ELR (cell line): ENCODE measurements at regions not wholly inside any gene's neighbourhood (a gene's known extent, or its start where the extent isn't known, plus 50 kb on each side); places are given as distances from the start of the nearest gene placed in this dataset.
"Not testable (repeated sequence)": the region's sequence is repeated elsewhere in the genome, so short reads cannot be mapped to it uniquely, and the experiment has no call there.

ENCODE experiments used
- DNase-seq: peaks from one replicate; pipeline ENCODE4 v3.0.0-alpha.2; 2015; ENCODE audit warnings: low read depth

DNA sequence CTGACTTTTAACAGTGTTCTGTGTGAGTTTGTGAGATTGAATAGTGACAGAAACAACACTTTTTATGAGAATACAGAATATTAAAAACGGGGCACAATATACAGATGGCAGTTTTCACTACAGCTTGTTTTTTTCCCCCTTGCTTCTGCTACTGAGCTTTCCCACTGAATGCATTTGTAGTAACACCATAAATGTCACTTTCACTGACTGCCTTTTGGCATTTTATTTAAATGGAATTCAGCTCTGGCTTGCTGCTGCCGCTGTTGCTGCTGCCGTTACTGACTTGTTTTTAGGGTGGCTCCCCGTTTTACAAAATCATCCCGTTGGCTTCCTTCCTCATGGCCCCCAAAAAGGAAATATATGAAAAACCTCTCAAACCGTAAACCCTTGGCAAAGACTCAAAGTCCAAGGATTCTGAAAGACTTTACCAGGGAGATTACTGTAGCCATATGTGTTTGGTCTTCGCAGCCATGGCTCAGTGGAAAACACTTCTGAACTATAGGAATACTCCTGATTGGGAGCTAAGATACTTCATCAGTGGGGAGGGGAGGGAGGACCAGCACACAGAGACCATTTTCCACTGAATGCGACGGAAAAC lies 151.0 kb downstream of the NUF2 start:
- no peak for DNase-seq

DNA sequence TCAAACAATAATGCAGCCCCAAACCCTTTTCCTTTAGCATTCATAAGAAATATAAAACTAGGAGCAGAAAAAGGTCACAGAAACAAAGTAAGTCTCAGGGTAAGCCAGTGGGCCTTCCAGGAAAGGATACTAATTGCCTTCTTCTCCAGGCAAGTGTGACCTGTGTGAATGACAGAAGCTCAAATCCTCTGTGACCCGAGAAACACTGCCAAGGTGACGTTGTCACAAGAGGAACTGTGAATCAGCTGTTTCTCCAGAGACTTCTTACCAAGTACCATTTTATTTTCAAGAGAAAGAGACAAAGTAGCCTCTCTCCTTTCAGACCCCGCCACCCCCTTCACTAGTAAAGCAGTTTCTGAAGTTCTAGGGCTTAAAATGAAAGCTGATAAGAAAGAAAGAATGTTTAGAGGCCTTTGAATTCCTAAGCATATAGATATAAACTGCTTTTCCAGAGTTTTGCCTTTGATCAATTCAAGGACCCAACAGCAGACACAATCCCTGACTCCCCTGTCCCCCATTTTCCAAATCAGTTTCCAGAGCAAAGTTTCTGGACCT lies 155.6 kb downstream of the NUF2 start:
- DNase-seq: no peak

DNA sequence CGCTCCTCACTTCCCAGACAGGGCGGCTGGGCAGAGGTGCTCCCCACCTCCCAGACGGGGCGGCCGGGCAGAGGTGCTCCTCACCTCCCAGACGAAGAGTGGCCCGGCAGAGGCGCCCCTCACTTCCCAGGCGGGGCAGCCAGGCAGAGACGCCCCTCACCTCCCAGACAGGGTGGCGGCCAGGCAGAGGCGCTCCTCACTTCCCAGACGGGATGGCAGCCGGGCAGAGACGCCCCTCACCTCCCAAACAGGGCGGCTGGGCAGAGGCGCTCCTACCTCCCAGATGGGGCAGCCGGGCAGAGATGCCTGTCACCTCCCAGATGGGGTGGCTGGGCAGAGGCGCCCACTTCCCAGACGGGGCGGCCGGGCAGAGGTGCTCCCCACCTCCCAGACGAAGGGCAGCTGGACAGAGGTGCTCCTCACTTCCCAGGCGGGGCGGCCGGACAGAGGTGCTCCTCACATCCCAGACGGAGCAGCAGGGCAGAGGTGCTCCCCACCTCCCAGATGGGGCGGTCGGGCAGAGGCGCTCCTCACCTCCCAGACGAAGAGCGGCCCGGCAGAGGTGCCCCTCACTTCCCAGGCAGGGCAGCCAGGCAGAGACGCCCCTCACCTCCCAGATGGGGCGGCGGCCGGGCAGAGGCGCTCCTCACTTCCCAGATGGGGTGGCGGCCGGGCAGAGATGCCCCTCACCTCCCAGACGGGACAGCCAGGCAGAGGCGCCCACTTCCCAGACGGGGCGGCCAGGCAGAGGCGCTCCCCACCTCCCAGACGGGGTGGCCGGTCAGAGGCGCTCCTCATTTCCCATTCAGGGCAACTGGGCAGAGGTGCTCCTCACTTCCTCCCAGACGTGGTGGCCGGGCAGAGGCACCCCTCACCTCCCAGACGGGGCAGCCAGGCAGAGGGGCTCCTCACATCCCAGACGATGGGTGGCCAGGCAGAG lies 176.9 kb downstream of the NUF2 start:
- not testable (repeated sequence) for DNase-seq

DNA sequence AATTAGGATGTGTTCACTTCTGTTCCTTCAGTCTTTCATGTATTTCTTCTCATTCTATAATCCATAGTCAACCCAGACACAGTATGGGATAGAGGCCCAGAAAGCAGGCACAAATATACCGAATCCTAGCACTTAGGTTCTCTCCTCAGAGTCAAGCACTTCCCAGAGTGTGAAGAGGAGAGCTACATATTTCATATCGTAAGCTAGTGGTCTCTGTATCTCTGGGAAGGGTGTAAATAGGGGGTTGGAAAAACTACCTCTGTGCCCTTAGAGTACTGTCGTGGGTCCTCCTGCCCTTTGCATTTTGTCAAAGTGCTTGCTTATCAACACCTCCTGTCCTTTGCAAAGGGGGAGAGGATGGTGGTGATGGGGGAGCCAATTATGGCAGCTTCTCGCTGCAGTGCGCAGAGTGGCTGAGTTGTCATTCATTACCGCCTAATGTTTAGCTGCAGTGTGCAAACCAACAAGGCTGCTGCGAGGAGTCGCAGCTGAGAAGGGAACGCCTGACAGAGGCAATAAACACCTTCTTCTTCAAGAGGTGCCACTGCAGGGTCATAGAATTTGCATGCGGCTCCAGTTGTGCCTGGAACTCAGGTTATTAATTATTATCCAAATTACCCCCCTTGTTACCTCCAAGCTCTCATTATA lies 182.7 kb downstream of the NUF2 start:
- no peak for DNase-seq

DNA sequence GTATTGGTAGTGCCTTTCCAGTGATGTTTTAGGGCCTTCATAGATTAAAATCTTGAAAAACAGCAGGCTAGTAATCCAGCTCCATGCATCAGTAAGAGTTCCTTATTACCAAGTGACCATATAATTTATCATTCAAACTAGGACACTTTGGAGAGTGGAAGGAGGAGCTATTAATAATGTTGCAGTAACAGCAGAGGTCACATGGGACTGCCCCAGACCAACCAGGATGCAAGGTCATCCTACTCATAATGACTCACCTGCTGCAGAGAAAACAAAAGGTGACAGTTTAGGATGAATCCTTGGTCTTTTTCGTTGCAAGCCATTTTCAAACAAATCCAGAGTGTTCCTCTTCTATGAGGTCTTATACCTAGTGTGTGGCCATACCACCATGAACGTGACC lies 187.4 kb downstream of the NUF2 start:
- peak; percentile 9 for DNase-seq

DNA sequence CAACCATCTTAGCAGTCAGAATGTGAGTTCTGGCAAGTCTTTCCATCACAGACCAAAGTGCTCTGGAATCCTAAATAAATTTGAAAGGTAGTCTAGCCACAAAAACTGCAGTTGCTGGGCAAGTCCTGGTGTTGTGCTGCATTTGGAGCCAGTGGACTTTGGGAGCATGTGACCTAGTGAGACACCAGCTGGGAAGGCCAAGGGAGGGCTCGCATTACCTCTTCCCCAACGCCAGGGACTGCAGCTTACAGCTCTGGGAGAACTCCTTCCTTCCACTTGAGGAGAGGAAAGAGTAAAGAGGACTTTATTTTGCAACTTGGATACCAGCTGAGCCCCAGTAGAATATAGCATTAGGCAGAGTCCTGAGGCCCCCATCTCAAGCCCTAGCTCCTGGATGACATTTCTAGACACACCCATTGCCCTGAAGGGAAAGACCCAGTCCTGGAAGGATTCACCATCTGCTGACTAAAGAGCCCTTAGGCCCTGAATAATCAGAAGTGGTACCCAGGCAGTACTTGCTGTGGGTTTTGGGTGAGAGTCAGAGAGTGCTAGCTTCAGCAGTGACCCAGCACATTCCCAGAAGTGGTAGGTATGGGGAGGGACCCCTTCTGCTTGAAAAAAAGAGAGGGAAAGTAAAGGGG lies 190.7 kb downstream of the NUF2 start:
- DNase-seq: no peak

DNA sequence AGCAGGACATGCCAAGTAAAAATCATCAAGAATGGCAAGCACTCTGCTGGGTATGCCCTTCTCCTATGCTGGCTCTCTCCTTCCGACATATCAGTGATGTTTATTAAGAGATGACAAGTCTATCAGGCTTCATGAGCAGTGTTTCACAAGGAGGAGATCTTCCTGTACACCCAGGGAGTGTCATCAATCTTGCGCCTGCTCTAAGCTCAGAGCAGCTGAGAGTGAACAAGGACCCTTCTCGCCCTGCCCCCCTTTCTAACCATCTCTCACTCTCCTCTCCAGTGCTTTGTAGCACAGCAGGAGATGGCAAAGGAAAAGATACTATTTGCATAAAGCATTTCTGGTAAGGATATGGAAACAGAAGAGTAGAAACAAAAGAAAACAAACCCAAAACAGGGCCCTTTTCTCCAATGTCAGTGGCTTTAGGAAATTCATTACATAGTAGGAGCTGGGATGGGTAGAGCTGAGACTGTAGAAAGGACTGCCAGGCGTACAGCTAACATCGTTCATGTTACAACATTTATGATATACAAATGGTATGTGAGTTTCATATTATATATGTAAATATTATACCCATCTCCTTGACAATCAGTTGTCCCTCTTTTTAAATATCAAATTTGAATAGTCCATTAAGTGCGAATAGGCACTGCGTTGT lies 201.7 kb downstream of the NUF2 start:
- DNase-seq: no peak

DNA sequence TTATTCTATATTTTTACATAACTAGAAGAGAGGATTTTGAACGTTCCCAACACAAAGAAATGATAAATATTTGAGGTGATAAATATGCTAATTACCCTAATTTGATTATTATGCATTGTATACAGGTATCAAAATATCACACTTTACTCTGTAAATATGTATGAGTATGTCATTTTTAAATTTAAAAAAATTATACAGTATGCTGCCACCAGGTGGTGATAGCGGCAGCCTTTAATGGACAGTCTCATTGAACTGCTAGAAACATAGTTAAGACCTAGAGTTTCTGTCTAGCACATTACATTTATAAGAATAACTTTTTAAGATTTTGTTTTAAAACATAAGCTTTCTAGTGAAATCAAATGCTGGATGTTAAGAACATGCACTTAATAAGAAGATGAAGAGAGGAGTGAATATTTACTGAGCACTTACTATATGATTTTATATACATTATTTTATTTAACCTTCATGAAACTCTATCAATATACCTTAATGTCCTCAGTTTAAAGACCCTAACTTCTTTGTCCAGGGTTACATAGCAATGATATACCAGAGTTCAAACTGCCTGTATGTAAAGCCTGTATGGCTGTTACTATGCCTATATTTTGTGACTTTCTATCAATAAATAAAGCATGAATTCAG lies 207.1 kb downstream of the NUF2 start:
- DNase-seq: peak; percentile 43

DNA sequence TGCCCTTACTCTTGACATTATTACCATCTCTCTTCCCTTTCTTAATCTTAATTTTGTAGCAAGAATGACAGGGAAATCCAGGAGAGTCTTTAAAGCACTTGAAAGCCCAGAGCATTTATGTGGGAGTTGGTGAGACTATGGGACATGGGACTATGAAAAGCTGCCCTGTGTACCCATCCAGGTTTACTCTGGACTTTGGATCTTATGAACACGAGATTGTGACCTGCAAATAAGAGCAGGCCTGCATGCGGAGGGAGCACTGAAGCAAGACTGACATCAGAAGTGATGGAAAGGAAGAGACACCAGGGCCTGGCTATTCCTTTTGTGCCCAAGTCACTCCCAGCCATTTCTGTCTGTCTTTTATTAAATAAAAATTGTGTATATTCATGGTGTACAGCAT lies 209.6 kb downstream of the NUF2 start:
- no peak for DNase-seq

DNA sequence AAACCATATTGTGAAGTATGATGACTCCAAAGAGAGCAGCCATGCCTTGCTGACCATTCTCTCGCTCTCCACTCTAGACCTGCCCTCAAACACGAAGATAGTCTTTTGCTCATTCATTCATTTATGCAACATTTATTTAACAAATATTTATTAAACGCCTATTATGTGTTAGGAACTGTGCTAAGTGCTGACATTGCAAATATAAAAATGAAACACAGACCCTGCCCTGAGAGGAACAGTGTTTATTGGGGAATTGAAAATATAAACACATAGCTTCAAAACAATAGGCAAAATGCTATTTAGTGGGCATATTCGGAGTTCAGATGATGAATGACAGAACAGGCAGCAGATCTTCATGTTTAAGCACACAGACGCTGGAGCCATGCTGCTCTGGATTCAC lies 213.6 kb downstream of the NUF2 start:
- DNase-seq: no peak

DNA sequence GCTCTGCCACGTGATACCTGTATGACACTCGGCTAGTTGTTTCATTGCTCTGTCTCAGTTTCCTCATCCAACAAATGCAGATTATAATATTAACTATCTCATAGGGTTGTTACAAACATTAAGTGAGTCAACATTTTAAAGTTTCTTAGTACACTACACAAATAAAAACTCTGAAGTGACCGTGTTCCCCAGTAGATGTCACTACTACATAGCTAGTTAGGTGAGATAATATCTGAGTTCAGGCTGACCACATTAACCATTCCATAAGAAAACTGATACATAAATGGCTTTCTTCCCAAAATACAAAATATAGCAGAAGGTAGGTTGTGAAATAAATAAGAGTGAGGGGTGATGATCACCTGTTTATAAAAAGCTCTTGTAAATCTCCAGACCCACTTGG lies 214.1 kb downstream of the NUF2 start:
- peak; percentile 24 for DNase-seq

DNA sequence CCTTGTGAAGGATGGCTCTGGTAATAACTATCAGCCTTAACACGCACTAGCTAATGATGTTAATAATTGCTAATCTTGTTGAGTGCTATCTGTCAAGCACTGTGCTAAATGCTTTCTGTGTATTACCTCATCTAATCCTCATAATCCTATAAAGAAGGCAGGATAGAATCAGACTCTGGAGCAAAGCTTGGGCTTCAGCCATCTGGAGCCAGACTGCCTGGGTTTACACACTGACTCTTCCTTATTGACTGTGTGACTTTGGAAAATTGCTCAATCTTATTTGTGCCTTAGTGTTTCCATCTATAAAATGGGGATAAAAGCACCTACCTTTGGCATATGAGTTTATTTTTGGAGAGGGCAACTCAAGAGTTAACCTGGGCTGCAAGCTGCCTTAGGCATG lies 216.1 kb downstream of the NUF2 start:
- no peak for DNase-seq

DNA sequence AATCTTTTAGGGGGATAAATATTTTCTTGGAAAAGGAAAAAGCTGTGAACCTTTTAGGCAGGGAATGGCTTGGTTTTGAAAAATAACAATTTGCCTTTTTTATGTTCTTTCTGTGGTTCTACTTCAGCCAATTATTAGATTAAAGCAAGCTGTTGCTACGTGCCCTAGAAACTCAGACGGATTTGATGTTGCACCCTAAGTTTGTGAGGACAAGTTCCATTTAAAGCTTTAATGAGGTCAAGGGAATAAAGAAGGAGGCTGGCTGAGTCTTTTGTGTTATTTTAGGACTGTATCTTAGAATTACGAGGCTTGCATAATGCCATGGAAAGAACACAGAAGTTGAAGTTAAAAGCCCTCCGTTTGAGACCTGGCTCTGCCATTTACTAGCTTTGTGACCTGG lies 216.9 kb downstream of the NUF2 start:
- DNase-seq: no peak

DNA sequence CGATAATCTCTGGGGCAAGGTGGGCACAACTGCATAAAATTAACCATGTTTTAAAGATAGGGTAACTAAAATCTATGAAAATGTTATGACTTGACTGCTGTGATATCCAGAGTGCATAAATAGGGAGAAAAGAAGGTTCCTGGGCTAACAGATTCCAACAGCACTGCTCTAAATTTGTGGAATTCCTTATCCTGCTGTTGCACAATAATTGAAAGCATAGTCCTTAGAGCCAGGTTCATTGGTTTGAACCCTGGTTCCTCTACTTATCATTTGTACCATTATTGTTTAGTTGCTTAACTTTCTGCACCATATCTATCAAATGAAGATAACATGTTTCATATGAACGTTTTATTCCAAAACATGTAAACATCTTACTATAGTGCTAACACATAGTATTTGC lies 219.0 kb downstream of the NUF2 start:
- no peak for DNase-seq

DNA sequence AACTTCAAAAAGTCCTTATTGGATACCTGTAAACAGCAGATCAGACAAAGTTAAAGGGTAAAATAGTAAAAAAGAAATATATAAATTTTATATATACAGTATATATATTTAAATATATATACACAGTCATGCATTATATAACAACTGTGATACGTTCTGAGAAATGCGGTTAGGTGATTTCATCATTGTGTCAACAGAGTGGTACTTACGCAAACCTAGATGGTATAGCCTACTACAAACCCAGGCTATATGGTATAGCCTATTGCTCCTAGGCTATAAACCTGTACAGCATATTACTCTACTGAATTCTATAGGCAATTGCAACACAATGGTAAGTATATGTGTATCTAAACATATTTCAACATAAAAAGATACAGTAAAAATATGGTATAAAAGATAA lies 222.7 kb downstream of the NUF2 start:
- DNase-seq: no peak

DNA sequence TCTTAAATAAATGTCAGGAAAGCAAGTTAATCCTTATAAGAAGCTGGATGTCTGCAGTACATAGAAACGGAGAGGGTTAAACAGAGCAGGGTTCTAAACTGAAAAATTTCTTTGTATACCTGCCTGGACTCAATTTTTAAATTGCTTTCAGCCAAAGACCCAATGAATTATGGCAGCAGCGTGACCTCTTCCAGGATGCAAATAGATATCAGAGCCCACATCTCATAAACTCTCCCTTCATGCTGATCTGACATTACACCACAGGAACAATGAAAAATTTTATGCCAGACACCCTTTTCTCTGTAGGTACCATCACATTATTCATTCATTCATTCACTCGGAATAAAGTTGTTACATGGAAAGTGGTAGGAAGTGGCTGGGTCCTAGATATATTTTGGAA lies 236.4 kb downstream of the NUF2 start:
- DNase-seq: no peak

DNA sequence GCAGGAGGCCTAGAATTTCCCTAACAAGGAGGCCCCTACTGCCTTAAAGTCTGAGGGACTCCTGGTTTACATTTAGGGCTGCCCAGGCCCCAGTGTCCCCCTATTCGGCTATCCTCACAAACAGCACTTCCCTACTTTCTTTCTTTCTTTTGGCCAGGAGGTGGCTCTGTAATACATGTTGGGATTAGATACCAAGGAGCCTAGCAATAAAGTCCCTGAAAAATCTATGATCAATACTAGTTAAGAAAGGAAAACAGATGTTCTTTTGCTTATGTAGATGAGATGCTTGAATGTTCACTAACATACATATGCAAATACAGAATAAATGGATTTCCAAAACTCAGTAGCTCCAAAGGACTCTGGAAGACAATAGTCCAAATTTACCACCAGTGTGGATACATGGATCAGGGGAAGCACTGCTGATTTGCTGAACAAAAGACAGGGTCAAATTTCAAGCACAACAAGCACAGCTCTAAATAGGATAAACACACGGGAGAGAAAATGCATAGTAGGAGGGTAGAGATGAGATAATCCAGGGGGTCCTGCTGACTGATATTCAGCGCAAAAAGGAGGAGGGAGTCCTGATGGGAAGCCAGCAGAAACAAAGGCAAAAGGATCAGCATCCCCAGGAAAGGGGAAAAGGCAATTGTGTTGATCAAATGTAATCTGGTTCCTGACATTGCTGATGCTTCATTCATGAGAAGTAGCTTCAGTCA lies 240.0 kb downstream of the NUF2 start:
- DNase-seq: peak; percentile 15

DNA sequence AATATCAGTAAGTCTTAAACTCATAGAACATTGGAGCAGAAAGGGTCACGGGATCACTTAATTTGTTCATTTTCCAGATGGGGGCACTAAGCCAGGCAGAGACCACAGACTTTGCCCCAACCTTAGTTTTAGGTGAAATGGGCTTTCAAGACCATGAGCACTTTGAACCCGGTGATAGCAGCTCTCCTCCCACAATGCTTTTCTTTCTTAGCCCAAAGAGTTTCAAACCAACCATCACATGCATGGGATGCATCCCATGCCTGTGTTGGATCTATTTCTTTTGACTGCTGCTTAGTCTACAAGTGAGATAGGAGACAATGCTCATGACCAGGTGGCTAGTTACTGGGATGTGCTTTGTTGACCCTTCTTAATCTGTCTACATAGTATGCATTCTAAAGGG lies 240.6 kb downstream of the NUF2 start:
- DNase-seq: no peak

DNA sequence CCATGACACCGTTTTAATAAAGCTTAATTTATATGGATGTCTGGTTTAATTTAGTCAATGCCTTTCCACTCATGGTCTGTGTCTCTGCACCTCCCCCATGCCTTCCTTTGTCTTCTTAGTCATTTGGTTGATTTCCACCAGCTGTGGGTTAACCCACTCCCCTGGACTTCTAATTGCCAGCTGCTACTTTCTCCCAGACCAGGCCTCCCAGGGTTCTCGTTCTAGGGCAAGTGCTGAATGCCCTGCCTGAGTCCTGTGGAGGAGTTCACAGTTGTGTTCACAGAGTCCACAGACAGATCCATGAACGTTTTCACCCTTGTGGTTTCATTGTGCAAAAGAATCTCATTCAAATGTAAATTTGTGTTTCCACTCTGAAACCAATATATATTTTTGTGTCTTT lies 243.4 kb downstream of the NUF2 start:
- no peak for DNase-seq

DNA sequence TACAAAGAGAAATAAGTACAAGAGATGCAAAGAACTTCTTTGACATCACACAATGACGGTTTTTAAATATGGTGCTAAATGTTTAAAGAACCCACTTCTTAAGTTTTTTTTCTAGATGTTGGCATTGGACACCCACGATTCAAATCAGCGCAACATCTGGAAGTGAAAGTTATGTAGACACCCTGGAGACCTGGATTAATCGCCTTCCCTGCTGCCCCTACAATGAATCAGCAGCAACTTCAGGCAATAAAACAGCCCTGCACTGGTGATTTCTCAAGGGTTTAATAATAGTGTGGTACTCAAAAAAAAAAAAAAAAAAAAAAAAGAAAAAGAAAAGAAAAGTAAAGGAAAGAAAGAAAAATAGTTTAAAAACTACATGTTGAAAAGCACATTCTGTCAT lies 248.3 kb downstream of the NUF2 start:
- DNase-seq: no peak

DNA sequence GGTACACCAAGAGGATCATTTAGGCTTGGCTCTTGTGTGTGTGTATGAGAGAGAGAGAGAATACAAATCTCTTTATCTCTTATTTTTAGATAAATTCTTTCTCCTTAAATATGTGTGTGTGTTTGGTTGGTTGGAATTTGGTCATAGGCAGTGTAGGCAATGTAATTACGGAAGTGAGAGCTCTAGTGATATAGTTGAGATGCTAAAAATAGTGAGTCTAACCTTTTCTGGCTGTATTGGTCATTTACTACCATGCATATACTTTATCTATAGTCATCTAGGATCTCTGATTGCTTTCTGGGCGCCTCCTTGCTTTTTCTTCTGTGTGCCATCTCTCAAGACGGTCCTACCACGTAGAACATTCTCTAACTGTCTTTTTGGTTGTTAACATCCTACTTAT lies 250.2 kb downstream of the NUF2 start:
- DNase-seq: no peak
